ENCODE measurements at regions not wholly inside any gene's neighbourhood (a gene's known extent, or its start where the extent isn't known, plus 50 kb on each side); places are given as distances from the start of the nearest gene placed in this dataset.

DNA sequence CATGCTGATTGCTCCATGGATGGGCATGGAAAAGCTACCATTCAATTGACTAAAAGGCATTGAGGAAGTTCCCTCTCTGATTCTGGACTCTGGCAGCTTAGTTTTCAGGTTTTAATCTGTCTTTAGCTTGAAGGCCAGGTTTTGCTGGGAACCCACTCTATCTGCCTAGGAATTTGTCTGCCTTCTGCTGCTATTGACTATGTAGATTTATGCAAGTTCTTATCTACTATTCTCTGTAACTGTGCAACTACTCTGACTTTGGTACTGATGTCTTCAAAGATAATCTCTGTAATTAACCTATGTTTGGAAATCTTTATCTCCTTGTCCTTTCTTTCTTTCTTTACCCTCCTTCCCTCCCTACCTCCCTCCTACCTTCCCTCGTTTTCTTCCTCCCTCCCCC, 178.8 kb downstream of the DSEL start:
- Mint-ChIP-seq H3K27ac (no peak overlapping the region), H3K4me3 (no peak overlapping the region), H3K36me3 (ENCODE audit: low read depth) (no peaks in the 10 kb centered on the region), H3K9me3 (no peaks in the 10 kb centered on the region), H3K4me1 (no peaks in the 10 kb centered on the region), H3K27me3 (ENCODE audit: insufficient read depth) (no peaks in the 10 kb centered on the region)
- H3K4me3 ChIP-seq (ENCODE audit: low read length) = no peak overlapping the region
- no peaks in the 10 kb centered on the region for H3K9me3 ChIP-seq (ENCODE audit: control insufficient read depth, low read length)
- TF ChIP-seq, protein P1, sequence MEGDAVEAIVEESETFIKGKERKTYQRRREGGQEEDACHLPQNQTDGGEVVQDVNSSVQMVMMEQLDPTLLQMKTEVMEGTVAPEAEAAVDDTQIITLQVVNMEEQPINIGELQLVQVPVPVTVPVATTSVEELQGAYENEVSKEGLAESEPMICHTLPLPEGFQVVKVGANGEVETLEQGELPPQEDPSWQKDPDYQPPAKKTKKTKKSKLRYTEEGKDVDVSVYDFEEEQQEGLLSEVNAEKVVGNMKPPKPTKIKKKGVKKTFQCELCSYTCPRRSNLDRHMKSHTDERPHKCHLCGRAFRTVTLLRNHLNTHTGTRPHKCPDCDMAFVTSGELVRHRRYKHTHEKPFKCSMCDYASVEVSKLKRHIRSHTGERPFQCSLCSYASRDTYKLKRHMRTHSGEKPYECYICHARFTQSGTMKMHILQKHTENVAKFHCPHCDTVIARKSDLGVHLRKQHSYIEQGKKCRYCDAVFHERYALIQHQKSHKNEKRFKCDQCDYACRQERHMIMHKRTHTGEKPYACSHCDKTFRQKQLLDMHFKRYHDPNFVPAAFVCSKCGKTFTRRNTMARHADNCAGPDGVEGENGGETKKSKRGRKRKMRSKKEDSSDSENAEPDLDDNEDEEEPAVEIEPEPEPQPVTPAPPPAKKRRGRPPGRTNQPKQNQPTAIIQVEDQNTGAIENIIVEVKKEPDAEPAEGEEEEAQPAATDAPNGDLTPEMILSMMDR (conservative IDR thresholded peaks at IDR 0.05) = no peak
- no peaks in the 10 kb centered on the region for H3K27me3 ChIP-seq (ENCODE audit: control insufficient read depth, insufficient read depth, low read length, poor library complexity, severe bottlenecking)
- no peaks in the 10 kb centered on the region for H3K36me3 ChIP-seq (ENCODE audit: control insufficient read depth, insufficient read depth, low read length)
- 71 to 78% methylated on average over 1 of the region's 1 CpG for WGBS, 2 experiments (ENCODE audit: insufficient coverage in 1 of 2, insufficient read length in 1 of 2)
- H3K9ac ChIP-seq (ENCODE audit: extremely low read depth, low read length, poor library complexity, severe bottlenecking) = no peak overlapping the region
- H3K27ac ChIP-seq (ENCODE audit: low read depth, low read length) = no peak overlapping the region
- H3K4me1 ChIP-seq (ENCODE audit: control insufficient read depth, insufficient read depth, low read length) = no peaks in the 10 kb centered on the region
- no peak for DNase-seq

- Histone ChIP-seq H3K4me3 (ENCODE audit: low read length) (no peak overlapping the region), H3K27me3 (ENCODE audit: control insufficient read depth, insufficient read depth, low read length, poor library complexity, severe bottlenecking) (no peaks in the 10 kb centered on the region), H3K36me3 (ENCODE audit: control insufficient read depth, insufficient read depth, low read length) (no peaks in the 10 kb centered on the region), H3K9me3 (ENCODE audit: control insufficient read depth, low read length) (no peaks in the 10 kb centered on the region), H3K9ac (ENCODE audit: extremely low read depth, low read length, poor library complexity, severe bottlenecking) (no peak overlapping the region), H3K27ac (ENCODE audit: low read depth, low read length) (no peak overlapping the region), H3K4me1 (ENCODE audit: control insufficient read depth, insufficient read depth, low read length) (no peaks in the 10 kb centered on the region)
- Mint-ChIP-seq H3K27me3 (ENCODE audit: insufficient read depth) (no peaks in the 10 kb centered on the region), H3K4me1 (no peaks in the 10 kb centered on the region), H3K36me3 (ENCODE audit: low read depth) (no peaks in the 10 kb centered on the region), H3K4me3 (no peak overlapping the region), H3K9me3 (no peaks in the 10 kb centered on the region), H3K27ac (no peak overlapping the region)
- no CpG with 5 or more reads among the region's 1 CpG for WGBS, 2 experiments (ENCODE audit: insufficient coverage in 1 of 2, insufficient read length in 1 of 2)
- TF ChIP-seq, protein P1 (conservative IDR thresholded peaks at IDR 0.05) = no peak
- DNase-seq = no peak
Measured at GRCh38 chr18:67331857-67332256, 184.7 kb downstream of the DSEL start.

DNA sequence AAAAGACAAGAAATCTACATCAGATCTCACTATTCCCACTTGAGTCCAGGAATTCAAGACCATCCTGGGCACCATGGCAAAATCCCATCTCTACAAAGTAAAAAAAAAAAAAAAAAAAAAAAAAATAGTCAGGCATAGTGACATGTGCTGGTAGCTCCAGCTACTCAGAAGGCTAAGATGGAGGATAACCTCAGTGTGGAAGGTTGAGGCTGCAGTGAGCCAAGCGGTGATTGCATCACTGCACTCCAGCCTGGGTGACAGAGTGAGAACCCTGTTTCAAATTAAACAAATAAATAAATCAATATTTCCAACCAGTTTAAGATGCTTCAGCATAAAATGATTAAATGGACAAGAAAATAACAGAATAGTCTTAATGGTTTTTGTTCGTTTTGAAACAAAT, 197.4 kb downstream of the DSEL start:
- Histone ChIP-seq H3K27ac (ENCODE audit: low read depth, low read length) (no peak overlapping the region), H3K9ac (ENCODE audit: extremely low read depth, low read length, poor library complexity, severe bottlenecking) (no peak overlapping the region), H3K4me1 (ENCODE audit: control insufficient read depth, insufficient read depth, low read length) (no peaks in the 10 kb centered on the region), H3K36me3 (ENCODE audit: control insufficient read depth, insufficient read depth, low read length) (no peaks in the 10 kb centered on the region), H3K9me3 (ENCODE audit: control insufficient read depth, low read length) (no peaks in the 10 kb centered on the region), H3K4me3 (ENCODE audit: low read length) (no peak overlapping the region), H3K27me3 (ENCODE audit: control insufficient read depth, insufficient read depth, low read length, poor library complexity, severe bottlenecking) (no peaks in the 10 kb centered on the region)
- no peaks in the 10 kb centered on the region for H3K36me3 Mint-ChIP-seq (ENCODE audit: low read depth)
- TF ChIP-seq, protein P1 (conservative IDR thresholded peaks at IDR 0.05) = no peak
- H3K4me3 Mint-ChIP-seq = no peak overlapping the region
- H3K9me3 Mint-ChIP-seq = no peaks in the 10 kb centered on the region
- H3K27me3 Mint-ChIP-seq (ENCODE audit: insufficient read depth) = no peaks in the 10 kb centered on the region
- no peaks in the 10 kb centered on the region for H3K4me1 Mint-ChIP-seq
- 81 to 100% methylated on average over 1 to 2 of the region's 2 CpGs for WGBS, 2 experiments (ENCODE audit: insufficient coverage in 1 of 2, insufficient read length in 1 of 2)
- no peak overlapping the region for H3K27ac Mint-ChIP-seq
- DNase-seq = no peak

Data from endodermal cell (in vitro differentiated cells).